NCI-H748 (cell line): ENCODE measurements at regions not wholly inside any gene's neighbourhood (a gene's known extent, or its start where the extent isn't known, plus 50 kb on each side); places are given as distances from the start of the nearest gene placed in this dataset.
A peak's percentile ranks its signal among the peaks of the same experiment; 100 is the strongest.
"Not testable (repeated sequence)": the region's sequence is repeated elsewhere in the genome, so short reads cannot be mapped to it uniquely, and the experiment has no call there.

Experiments
- DNase-seq: peaks from one replicate; lab custom pipeline; 2025; ENCODE audit not compliant: unreplicated experiment; lab: John Stamatoyannopoulos, UW

- DNase-seq, result no peak
Measured at GRCh38 chr4:130699004-130699403, 1603.1 kb downstream of the C4orf33 start.

GRCh38 chr4:130703211-130703935 lies 1607.4 kb downstream of the C4orf33 start:
- no peak for DNase-seq

GRCh38 chr4:130705023-130705422 lies 1609.1 kb downstream of the C4orf33 start:
- no peak for DNase-seq

DNA sequence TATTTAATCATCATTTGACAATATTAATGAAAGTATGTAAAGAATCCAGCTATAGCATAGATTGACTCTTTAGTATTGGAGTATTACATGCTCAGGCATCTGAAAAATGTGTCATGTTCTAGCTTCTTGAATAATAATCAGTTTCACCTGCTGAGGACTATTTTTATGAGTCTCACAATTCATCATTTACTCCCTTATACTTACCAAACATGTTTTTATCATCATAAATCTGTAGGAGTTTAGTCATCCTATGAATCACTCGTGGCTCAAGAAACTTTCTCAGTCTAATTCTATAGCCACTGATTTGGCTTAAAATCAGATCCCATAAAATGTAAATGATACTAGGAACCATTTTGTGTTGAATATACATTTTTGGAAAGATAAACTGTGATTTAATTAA lies 1616.1 kb downstream of the C4orf33 start:
- no peak for DNase-seq

- no peak for DNase-seq
Measured at GRCh38 chr4:130714006-130714405, 1618.1 kb downstream of the C4orf33 start.

DNA sequence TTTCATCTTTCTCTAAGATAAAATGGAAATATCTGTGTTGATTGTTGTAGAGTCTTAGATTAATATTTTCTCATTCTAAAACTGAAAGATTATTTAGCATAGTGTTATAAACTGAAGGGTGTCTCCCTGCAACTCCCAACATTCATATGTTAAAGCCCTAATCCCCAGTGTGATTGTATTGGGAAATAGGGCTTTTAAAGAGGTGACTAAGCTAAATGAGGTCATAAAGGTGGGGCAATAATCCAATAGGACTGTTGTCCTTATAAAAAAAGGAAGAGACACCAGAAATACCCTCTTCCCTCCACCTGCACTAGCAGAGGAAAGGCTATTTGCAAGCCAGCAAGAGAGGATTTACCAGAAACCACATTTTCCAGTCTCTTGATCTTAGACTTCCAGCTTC lies 1626.4 kb downstream of the C4orf33 start:
- DNase-seq, result no peak

- DNase-seq, result no peak
Measured at GRCh38 chr4:130736436-130737185, 1640.7 kb downstream of the C4orf33 start.

DNA sequence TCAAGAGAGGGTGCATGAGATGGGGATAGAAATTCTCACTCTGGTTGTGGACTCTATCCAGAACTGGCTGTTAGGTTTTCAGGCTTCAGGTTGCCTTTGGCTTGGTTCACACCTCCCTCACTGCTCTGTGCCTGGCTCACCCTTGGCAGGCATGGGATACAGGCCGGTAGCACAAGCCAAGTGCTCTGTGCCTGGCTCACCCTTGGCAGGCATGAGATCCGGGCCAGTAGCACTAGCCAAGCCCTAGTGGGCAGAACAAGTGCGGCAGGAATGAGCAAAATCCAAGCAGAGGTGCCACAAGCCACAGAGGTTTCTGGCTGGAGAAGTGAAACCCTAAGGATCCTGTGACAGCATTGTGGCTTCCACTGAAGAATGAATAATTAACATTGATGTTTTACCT lies 1642.3 kb downstream of the C4orf33 start:
- DNase-seq, result no peak

DNA sequence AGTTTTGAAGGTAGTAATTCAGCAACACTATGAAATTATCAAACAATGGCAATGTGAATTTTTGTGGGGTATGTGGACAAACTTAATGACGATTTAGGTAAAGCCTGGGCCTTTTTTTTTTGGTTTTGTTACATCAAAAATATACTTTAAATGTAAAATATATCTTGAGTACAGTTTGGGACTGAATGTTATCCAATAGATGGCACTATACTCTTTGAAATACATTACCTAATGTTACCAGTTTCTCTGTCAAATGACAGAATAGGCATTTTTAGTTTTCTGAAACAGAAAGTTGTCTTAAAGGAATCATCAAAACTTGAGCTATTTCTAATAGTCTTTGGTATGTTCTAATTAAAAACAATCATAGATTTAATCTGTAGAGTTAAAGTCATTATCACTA lies 1651.9 kb downstream of the C4orf33 start:
- DNase-seq, result peak; percentile 6

DNA sequence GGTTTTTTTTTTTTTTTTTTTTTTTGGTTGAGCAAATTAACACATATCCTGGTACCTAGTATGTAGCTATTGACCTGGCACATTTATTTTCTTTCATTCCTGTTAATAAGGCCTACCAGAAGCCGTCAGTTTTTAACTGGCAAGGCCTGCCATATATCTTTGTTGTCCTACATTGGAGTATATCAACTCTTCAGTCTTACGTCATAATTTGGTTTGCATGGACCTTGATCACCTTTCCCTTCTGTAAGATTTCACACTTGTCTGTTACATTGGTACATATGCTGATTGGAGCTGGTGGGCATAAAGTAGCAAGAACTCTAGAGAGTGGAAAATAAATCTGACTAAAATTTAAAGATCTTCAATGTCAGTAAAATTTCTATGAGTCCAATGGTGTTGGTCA lies 1658.0 kb downstream of the C4orf33 start:
- DNase-seq, result no peak

DNA sequence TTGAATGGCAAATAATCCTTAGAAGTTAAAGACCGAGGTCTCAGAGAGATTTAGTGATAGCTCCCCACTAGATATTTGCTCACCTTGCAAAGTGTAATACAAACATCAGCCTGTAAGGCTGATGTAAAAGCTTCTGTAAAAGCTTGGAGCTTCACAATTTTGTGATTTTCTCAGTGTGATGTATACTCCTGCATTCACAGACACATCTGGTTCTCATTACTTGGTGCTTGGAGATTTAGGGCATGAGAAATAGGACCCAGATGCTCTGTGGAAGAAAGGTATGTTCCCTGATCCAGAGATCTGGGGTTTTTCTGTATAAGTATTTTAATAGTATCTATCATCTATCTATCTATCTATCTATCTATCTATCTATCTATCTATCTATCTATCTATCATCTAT lies 1664.3 kb downstream of the C4orf33 start:
- DNase-seq, result no peak

- not testable (repeated sequence) for DNase-seq
Measured at GRCh38 chr4:130767384-130767783, 1671.4 kb downstream of the C4orf33 start.

GRCh38 chr4:130772966-130773365 lies 1677.0 kb downstream of the C4orf33 start:
- DNase-seq, result not testable (repeated sequence)

- peak; percentile 22 for DNase-seq
Measured at GRCh38 chr4:130808492-130808891, 1712.5 kb downstream of the C4orf33 start.

DNA sequence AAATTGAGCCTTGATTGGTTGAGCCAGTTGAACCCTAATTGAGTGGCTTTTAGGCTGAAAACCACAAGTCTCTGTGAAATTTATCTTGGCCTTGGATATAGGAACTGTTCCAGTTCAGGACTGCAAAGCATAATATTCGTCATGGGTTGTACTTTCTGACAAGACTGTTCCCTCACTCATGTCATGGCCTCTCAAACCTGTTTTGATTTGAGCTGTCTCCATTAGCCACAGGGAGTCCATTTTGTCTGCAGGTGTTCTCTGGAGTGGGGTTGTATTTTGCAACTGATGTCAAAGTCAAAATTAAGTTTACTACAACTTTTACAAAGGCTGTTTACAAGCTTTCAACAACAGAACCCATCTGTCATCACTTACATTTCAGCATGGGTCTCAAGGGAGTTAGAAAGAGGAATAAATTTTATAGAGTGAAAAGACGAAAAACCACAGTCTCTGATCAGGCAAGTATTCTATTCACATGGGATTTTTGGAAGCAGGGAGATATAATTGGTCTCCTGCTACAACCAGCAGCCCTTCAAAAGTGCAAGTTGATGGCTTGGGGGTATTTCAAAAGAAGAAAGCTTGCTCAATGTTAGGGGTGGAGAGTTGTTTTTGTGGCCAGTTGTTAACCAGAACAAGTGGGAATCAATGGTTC lies 1716.3 kb downstream of the C4orf33 start:
- peak; percentile 12 for DNase-seq

GRCh38 chr4:130814896-130815295 lies 1718.9 kb downstream of the C4orf33 start:
- no peak for DNase-seq

DNA sequence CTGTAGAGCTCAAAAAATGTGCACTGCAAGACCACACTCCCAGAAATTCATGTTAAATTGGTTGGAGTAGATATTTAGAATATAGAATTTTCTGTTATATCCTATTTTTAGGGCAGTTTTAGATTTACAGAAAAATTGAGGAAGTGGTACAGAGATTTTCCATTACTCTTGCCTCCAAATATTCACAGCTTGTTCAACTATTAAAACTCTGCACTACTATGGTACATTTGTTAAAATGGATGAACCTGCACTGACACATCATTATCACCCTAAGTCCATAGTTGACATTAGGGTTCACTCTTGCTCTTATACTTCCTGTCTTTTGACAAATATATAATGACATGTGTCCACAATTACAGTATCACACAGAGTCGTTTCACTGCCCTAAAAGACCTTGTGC lies 1724.5 kb downstream of the C4orf33 start:
- no peak for DNase-seq

- DNase-seq, result no peak
Measured at GRCh38 chr4:130825284-130825683, 1729.3 kb downstream of the C4orf33 start.

DNA sequence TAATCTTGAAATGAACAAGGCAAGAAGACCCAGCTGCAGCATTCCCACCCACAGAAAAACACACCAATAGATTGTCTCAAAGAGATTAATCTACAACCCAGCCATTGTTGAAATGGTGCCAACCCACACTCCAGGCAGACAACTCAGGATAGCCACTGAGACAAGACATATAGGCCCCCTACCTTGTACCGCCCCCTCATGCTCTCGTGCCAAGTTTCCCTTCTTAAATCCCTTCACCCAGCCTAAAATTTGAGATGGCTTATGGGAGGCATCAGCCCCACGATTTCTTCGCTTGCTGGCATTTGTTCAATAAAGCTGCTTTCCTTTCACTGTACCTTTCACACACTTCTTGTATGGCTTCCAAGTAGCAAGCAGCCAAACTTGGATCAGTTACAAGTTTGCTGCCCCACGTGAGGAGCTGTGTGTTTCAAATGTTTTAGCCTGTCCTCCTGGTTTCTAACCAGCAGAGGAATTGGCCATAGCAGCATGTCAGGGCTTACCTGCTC lies 1754.1 kb downstream of the C4orf33 start:
- no peak for DNase-seq

- no peak for DNase-seq
Measured at GRCh38 chr4:130851107-130851506, 1755.2 kb downstream of the C4orf33 start.

- DNase-seq, result no peak
Measured at GRCh38 chr4:130851932-130852331, 1756.0 kb downstream of the C4orf33 start.

- peak; percentile 64 for DNase-seq
Measured at GRCh38 chr4:130855533-130855932, 1759.6 kb downstream of the C4orf33 start.
